ENCODE measurements at regions not wholly inside any gene's neighbourhood (a gene's known extent, or its start where the extent isn't known, plus 50 kb on each side); places are given as distances from the start of the nearest gene placed in this dataset.

- TF ChIP-seq CTCF (conservative IDR thresholded peaks at IDR 0.05; ENCODE audit: control insufficient read depth, insufficient read depth, low read depth, low read length): no peak
- DNase-seq (ENCODE audit: low read depth): no peak
- no peak overlapping the region for H3K4me3 ChIP-seq (ENCODE audit: control insufficient read depth, low read depth, low read length)
These were observed 1097.2 kb upstream of the CNTNAP5 start for GRCh38 chr2:122927710-122928557.

GRCh38 chr2:122929347-122929746, 1095.7 kb upstream of the CNTNAP5 start:
- no peak for TF ChIP-seq CTCF (conservative IDR thresholded peaks at IDR 0.05; ENCODE audit: control insufficient read depth, insufficient read depth, low read depth, low read length)
- DNase-seq (ENCODE audit: low read depth): no peak
- H3K4me3 ChIP-seq (ENCODE audit: control insufficient read depth, low read depth, low read length): no peak overlapping the region

- no peak overlapping the region for H3K4me3 ChIP-seq (ENCODE audit: control insufficient read depth, low read depth, low read length)
- no peak for TF ChIP-seq CTCF (conservative IDR thresholded peaks at IDR 0.05; ENCODE audit: control insufficient read depth, insufficient read depth, low read depth, low read length)
- no peak for DNase-seq (ENCODE audit: low read depth)
These were observed 1089.6 kb upstream of the CNTNAP5 start for GRCh38 chr2:122935506-122935905.

GRCh38 chr2:122939796-122940195, 1085.3 kb upstream of the CNTNAP5 start:
- no peak for TF ChIP-seq CTCF (conservative IDR thresholded peaks at IDR 0.05; ENCODE audit: control insufficient read depth, insufficient read depth, low read depth, low read length)
- H3K4me3 ChIP-seq (ENCODE audit: control insufficient read depth, low read depth, low read length): no peak overlapping the region
- no peak for DNase-seq (ENCODE audit: low read depth)

- no peak for TF ChIP-seq CTCF (conservative IDR thresholded peaks at IDR 0.05; ENCODE audit: control insufficient read depth, insufficient read depth, low read depth, low read length)
- no peak overlapping the region for H3K4me3 ChIP-seq (ENCODE audit: control insufficient read depth, low read depth, low read length)
- no peak for DNase-seq (ENCODE audit: low read depth)
These were observed 1075.6 kb upstream of the CNTNAP5 start for GRCh38 chr2:122949523-122949922.

- DNase-seq (ENCODE audit: low read depth): no peak
- no peak overlapping the region for H3K4me3 ChIP-seq (ENCODE audit: control insufficient read depth, low read depth, low read length)
- TF ChIP-seq CTCF (conservative IDR thresholded peaks at IDR 0.05; ENCODE audit: control insufficient read depth, insufficient read depth, low read depth, low read length): no peak
These were observed 1069.3 kb upstream of the CNTNAP5 start for GRCh38 chr2:122955776-122956175.

All from fibroblast of mammary gland (primary cell).